Adrenal gland (tissue), 5 donors: ENCODE measurements at regions not wholly inside any gene's neighbourhood (a gene's known extent, or its start where the extent isn't known, plus 50 kb on each side); places are given as distances from the start of the nearest gene placed in this dataset.

Experiments used
- CTCF ChIP-seq, 6 experiments: fragments of 450-650 bp in 4 of 6; fragments of 200-600 bp in 2 of 6; sonication (generic) in 1 of 6; IDR thresholded peaks; 1 replicate in 5 of 6; 2 replicates in 1 of 6; pipeline versions ENCODE4 v1.5.1 to v1.8.0; 2016 to 2021; ENCODE audit warnings: antibody characterized with exemption in 6 of 6, mild to moderate bottlenecking in 2 of 6, moderate library complexity in 1 of 6
- POLR2A ChIP-seq, 2 donors: fragments of 450-650 bp; IDR thresholded peaks; one replicate each; pipeline ENCODE4 v1.6.1; 2017; ENCODE audit warnings: antibody characterized with exemption in 2 of 2, mild to moderate bottlenecking in 2 of 2, moderate library complexity in 1 of 2
- donor health status: DM: no; HTN: no; CAD: no.

GRCh38 chr5:89233462-89233861 lies 350.5 kb upstream of the MEF2C start:
- TF ChIP-seq CTCF (IDR thresholded peaks at IDR 0.05) (no peak), POLR2A (IDR thresholded peaks at IDR 0.05) (no peak)
